Lower leg skin (tissue), 3 donors: ENCODE measurements at regions not wholly inside any gene's neighbourhood (a gene's known extent, or its start where the extent isn't known, plus 50 kb on each side); places are given as distances from the start of the nearest gene placed in this dataset.

Experiments used
- CTCF ChIP-seq, 3 donors: fragments of 450-650 bp; IDR thresholded peaks; one replicate each; pipeline ENCODE4 v1.5.1; 2016; ENCODE audit warnings: antibody characterized with exemption in 3 of 3, mild to moderate bottlenecking in 3 of 3, moderate library complexity in 2 of 3
- POLR2A ChIP-seq, 2 donors: fragments of 450-650 bp; IDR thresholded peaks; one replicate each; pipeline ENCODE4 v1.6.1; 2016 to 2017; ENCODE audit warnings: antibody characterized with exemption in 2 of 2, mild to moderate bottlenecking in 1 of 2, moderate library complexity in 1 of 2

GRCh38 chr14:66022526-66022925 is 463.6 kb upstream of the CCDC196 start:
- no peak for TF ChIP-seq CTCF (IDR thresholded peaks at IDR 0.05)
- no peak for TF ChIP-seq POLR2A (IDR thresholded peaks at IDR 0.05)
